Sigmoid colon (tissue), 6 donors: ENCODE measurements at regions not wholly inside any gene's neighbourhood (a gene's known extent, or its start where the extent isn't known, plus 50 kb on each side); places are given as distances from the start of the nearest gene placed in this dataset.
"Not testable (repeated sequence)": the region's sequence is repeated elsewhere in the genome, so short reads cannot be mapped to it uniquely, and the experiment has no call there.

Source experiments
- DNase-seq: peaks from one replicate; pipeline ENCODE4 v3.0.0-alpha.2; 2019
- H3K27ac ChIP-seq, 4 donors: fragments of 200-600 bp; sonication (generic); one replicate each; pipeline ENCODE4 v1.5.1; 2016 to 2019; ENCODE audit warnings: mild to moderate bottlenecking in 1 of 4
- H3K27me3 ChIP-seq, 3 donors: fragments of 200-600 bp; sonication (generic); one replicate each; pipeline ENCODE4 v1.5.1; 2019; ENCODE audit warnings: mild to moderate bottlenecking in 1 of 3
- H3K36me3 ChIP-seq, 4 donors: fragments of 200-600 bp; sonication (generic); one replicate each; pipeline ENCODE4 v1.5.1; 2016 to 2019
- H3K4me1 ChIP-seq, 4 donors: fragments of 200-600 bp; sonication (generic); one replicate each; pipeline ENCODE4 v1.5.1; 2017 to 2019
- H3K4me3 ChIP-seq, 4 donors: fragments of 200-600 bp; sonication (generic); one replicate each; pipeline ENCODE4 v1.5.1; 2017 to 2019; ENCODE audit warnings: mild to moderate bottlenecking in 2 of 4, moderate library complexity in 1 of 4
- H3K9me3 ChIP-seq, 4 donors: fragments of 200-600 bp in 3 of 4; sonication (generic) in 3 of 4; one replicate each; pipeline versions ENCODE4 v1.5.1 to v1.6.1; 2013 to 2019
- EP300 ChIP-seq, 4 donors: sonication (generic); formaldehyde crosslinking; IDR thresholded peaks; one replicate each; pipeline ENCODE4 v1.6.1; 2017; ENCODE audit warnings: antibody characterized with exemption in 4 of 4
- POLR2A ChIP-seq, 2 donors: fragments of 450-650 bp; IDR thresholded peaks; one replicate each; pipeline ENCODE4 v1.6.1; 2016; ENCODE audit warnings: antibody characterized with exemption in 2 of 2, mild to moderate bottlenecking in 2 of 2, moderate library complexity in 2 of 2
- POLR2AphosphoS5 ChIP-seq, 4 donors: sonication (generic); formaldehyde crosslinking; IDR thresholded peaks; one replicate each; pipeline ENCODE4 v1.6.1; 2017; ENCODE audit warnings: antibody characterized with exemption in 4 of 4
- WGBS, 2 donors: extraction: QIAGEN DNeasy Blood & Tissue Kit; methylation state at CpG; one replicate each; pipeline ENCODE4 v1.1.7; 2013; 5-methylcytosine and 5-hydroxymethylcytosine counted together
- intact Hi-C: fragments of 100-400 bp; cut with DNase I; formaldehyde crosslinking; loops from one replicate; pipeline ENCODE4 v1.15.1; 2023
- TF ChIP-seq, protein P1 (sequence below), 4 experiments: fragments of 450-650 bp in 3 of 4; fragments of 200-600 bp in 1 of 4; IDR thresholded peaks; one replicate each; pipeline ENCODE4 v1.5.1; 2016 to 2019; ENCODE audit warnings: antibody characterized with exemption in 4 of 4, mild to moderate bottlenecking in 3 of 4, moderate library complexity in 2 of 4
- donor health status: healthy with polysubstance abuse.
- donor health status: healthy.

DNA sequence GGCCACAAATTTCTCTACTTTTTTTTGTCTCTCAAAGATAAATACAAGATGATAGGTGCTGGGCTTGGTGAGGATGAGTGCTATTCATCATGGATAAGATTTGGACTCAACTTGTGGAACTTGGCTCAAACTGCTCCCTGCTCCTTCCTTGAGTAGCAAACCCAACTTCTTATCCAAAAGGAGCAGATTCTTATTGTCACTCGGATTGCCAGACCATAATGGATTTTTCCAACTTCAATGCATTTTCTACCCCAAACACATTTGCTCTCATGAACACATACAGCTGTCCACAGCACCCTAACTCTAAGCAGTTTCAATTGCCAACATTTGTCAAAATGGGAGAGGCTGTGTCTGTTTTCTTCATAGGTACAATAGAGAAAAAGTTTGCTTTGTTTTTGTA is 99.5 kb upstream of the APCDD1 start:
- peaks cover 0 to 21% (median 18%) of the 10 kb centered on the region in 4 donors for H3K4me1 ChIP-seq
- no peak for TF ChIP-seq POLR2A (IDR thresholded peaks at IDR 0.05)
- no peak for TF ChIP-seq POLR2AphosphoS5 (IDR thresholded peaks at IDR 0.05)
- TF ChIP-seq, protein P1, sequence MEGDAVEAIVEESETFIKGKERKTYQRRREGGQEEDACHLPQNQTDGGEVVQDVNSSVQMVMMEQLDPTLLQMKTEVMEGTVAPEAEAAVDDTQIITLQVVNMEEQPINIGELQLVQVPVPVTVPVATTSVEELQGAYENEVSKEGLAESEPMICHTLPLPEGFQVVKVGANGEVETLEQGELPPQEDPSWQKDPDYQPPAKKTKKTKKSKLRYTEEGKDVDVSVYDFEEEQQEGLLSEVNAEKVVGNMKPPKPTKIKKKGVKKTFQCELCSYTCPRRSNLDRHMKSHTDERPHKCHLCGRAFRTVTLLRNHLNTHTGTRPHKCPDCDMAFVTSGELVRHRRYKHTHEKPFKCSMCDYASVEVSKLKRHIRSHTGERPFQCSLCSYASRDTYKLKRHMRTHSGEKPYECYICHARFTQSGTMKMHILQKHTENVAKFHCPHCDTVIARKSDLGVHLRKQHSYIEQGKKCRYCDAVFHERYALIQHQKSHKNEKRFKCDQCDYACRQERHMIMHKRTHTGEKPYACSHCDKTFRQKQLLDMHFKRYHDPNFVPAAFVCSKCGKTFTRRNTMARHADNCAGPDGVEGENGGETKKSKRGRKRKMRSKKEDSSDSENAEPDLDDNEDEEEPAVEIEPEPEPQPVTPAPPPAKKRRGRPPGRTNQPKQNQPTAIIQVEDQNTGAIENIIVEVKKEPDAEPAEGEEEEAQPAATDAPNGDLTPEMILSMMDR (IDR thresholded peaks at IDR 0.05) = no peak
- no peak for TF ChIP-seq EP300 (IDR thresholded peaks at IDR 0.05)

DNA sequence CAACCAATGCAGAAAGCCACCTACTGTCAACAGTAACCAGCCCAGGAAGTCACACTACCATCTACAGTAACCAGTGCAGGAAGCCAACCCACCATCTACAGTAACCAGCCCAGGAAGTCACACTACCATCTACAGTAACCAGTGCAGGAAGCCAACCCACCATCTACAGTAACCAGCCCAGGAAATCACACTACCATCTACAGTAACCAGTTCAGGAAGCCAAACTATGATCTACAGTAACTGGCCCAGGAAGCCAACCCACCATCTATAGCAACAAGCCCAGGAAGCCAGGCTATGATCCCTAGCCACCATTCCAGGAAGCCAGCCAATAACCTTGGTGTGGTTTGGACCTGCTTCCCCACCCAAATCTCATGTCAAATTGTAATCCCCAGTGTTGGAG is 97.4 kb upstream of the APCDD1 start:
- H3K9me3 ChIP-seq, H3K27me3 ChIP-seq, intact Hi-C loops, H3K4me3 ChIP-seq, DNase-seq, H3K36me3 ChIP-seq, H3K27ac ChIP-seq: not testable (repeated sequence)
- H3K4me1 ChIP-seq = peaks cover 0 to 21% (median 18%) of the 10 kb centered on the region in 4 donors

More for the DNA sequence above, 99.5 kb upstream of the APCDD1 start:
- H3K36me3 ChIP-seq = no peaks in the 10 kb centered on the region
- no peak overlapping the region for H3K4me3 ChIP-seq
- 82 to 87% methylated on average over 1 of the region's 1 CpG for whole genome bisulfite sequencing, 2 donors
- no peak for DNase-seq
- peaks cover 0 to 6% (median 0%) of the 10 kb centered on the region in 4 donors for H3K9me3 ChIP-seq
- intact Hi-C loops = no loop called here
- H3K27me3 ChIP-seq = no peaks in the 10 kb centered on the region
- H3K27ac ChIP-seq = peak overlapping the region in 3 of 4 donors; percentile 47 to 56 (median 54)

DNA sequence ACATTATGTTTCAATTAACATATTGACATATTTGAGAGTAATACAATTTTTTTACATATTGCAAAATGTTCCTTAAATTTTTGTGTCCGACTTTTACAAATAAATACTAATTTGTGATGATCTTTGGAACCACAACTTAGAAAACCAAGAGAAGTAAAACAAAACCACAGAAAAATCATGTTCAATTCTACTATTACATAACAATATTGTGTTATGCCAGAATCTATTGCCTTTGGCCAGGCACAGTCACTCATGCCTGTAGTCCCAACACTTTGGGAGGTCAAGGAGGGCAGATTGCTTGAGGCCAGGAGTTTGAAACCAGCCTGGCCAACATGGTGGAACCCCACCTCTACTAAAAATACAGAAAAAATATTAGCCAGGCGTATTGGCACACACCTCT is 92.8 kb upstream of the APCDD1 start:
- no peak for DNase-seq
- no peak overlapping the region for H3K27ac ChIP-seq
- H3K36me3 ChIP-seq = no peaks in the 10 kb centered on the region
- intact Hi-C loops = no loop called here
- H3K4me3 ChIP-seq = no peak overlapping the region
- H3K27me3 ChIP-seq = no peaks in the 10 kb centered on the region
- no peaks in the 10 kb centered on the region for H3K4me1 ChIP-seq
- peaks cover 0 to 4% (median 0%) of the 10 kb centered on the region in 4 donors for H3K9me3 ChIP-seq
- WGBS, 2 donors = 71 to 88% methylated on average over 2 of the region's 2 CpGs
- TF ChIP-seq EP300 (IDR thresholded peaks at IDR 0.05) (no peak), POLR2A (IDR thresholded peaks at IDR 0.05) (no peak), POLR2AphosphoS5 (IDR thresholded peaks at IDR 0.05) (no peak)
- TF ChIP-seq, protein P1 (IDR thresholded peaks at IDR 0.05) = no peak

DNA sequence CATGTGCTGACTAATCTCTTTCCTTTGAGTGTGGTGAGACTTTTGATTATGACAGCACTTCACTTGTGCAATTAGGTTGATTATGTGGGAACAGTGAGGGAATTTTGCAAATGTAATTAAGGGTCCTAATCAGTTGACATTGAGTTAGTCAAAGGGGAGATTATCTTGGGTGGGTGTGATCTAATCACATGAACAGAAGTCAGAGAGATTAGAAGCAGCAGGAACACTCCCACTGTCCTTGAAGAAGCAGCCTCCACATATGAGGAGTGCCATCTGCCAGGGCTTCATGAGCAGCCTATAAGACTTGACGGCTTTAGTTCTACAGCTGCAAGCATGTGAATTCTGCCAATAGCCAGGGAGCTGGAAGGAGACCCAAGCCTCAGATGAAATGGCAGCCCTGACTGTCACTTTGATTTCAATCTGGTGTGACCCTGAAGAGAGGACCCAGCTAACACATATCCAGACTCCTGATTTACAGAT is 89.4 kb upstream of the APCDD1 start:
- intact Hi-C loops = no loop called here
- peaks cover 0 to 3% (median 0%) of the 10 kb centered on the region in 4 donors for H3K9me3 ChIP-seq
- no peaks in the 10 kb centered on the region for H3K36me3 ChIP-seq
- H3K4me3 ChIP-seq = no peak overlapping the region
- WGBS, 2 donors = 89 to 94% methylated on average over 1 of the region's 1 CpG
- H3K27ac ChIP-seq = no peak overlapping the region
- DNase-seq = no peak
- TF ChIP-seq, protein P1 (IDR thresholded peaks at IDR 0.05) = no peak
- TF ChIP-seq EP300 (IDR thresholded peaks at IDR 0.05) (no peak), POLR2AphosphoS5 (IDR thresholded peaks at IDR 0.05) (no peak), POLR2A (IDR thresholded peaks at IDR 0.05) (no peak)
- no peaks in the 10 kb centered on the region for H3K27me3 ChIP-seq
- no peaks in the 10 kb centered on the region for H3K4me1 ChIP-seq

DNA sequence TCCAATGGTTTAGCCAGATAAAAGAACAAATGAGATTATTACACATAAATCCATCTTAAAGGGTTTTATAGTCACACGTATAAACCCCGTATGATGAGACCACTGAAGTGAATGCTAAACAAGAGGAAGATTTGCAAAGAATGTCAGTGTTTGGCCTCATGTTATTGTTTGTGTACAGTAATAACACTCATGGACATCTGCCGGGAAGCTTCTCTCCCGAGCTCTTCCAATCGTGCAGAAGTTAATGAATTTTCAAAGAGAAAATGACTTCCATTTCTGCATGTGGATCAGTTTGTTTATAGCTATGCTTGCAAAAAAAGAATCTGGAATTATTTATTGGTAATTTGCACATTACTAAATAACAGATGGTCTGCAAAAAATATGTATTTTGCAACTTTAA is 88.5 kb upstream of the APCDD1 start:
- no peaks in the 10 kb centered on the region for H3K27me3 ChIP-seq
- TF ChIP-seq POLR2A (IDR thresholded peaks at IDR 0.05) (no peak), EP300 (IDR thresholded peaks at IDR 0.05) (no peak)
- TF ChIP-seq, protein P1 (IDR thresholded peaks at IDR 0.05) = no peak
- peaks cover 0 to 3% (median 0%) of the 10 kb centered on the region in 4 donors for H3K9me3 ChIP-seq
- no peak for DNase-seq
- no peak overlapping the region for H3K4me3 ChIP-seq
- H3K27ac ChIP-seq = no peak overlapping the region
- WGBS, 2 donors = 83 to 87% methylated on average over 5 of the region's 5 CpGs
- H3K4me1 ChIP-seq = no peaks in the 10 kb centered on the region
- intact Hi-C loops = no loop called here
- no peaks in the 10 kb centered on the region for H3K36me3 ChIP-seq
